DND-41 (cell line): ENCODE measurements at regions not wholly inside any gene's neighbourhood (a gene's known extent, or its start where the extent isn't known, plus 50 kb on each side); places are given as distances from the start of the nearest gene placed in this dataset.

Experiments
- ATAC-seq: fragments of 200-7000 bp; cut with Tn5 transposase; 3 replicates; pipeline ENCODE4 v1.9.1; 2021; ENCODE audit warnings: low read depth; ENCODE audit not compliant: insufficient read depth
- DNase-seq: peaks from one replicate; pipeline ENCODE4 v3.0.0-alpha.2; 2020
- H2AFZ ChIP-seq: 2 replicates; pipeline ENCODE4 v1.6.0; 2012; ENCODE audit warnings: low read depth, low read length
- H3K27ac ChIP-seq: 2 replicates; pipeline ENCODE4 v1.5.1; 2012; ENCODE audit warnings: low read length, inconsistent platforms
- H3K27me3 ChIP-seq: fragments of 200-600 bp; sonication (generic); 2 replicates; pipeline ENCODE4 v1.6.0; 2012; ENCODE audit warnings: low read length, mild to moderate bottlenecking, inconsistent platforms; ENCODE audit not compliant: insufficient read depth, poor library complexity
- H3K36me3 ChIP-seq: 2 replicates; pipeline ENCODE4 v1.5.1; 2012; ENCODE audit warnings: low read length, inconsistent platforms; ENCODE audit not compliant: insufficient read depth
- H3K4me1 ChIP-seq: 2 replicates; pipeline ENCODE4 v1.5.1; 2012; ENCODE audit warnings: mild to moderate bottlenecking, low read length; ENCODE audit not compliant: insufficient read depth
- H3K4me2 ChIP-seq: 2 replicates; pipeline ENCODE4 v1.6.0; 2012; ENCODE audit warnings: mild to moderate bottlenecking, moderate library complexity, low read length, inconsistent platforms; ENCODE audit not compliant: insufficient read depth
- H3K4me3 ChIP-seq, 2 experiments: fragments of 200-600 bp in 1 of 2; shearing (Covaris generic) in 1 of 2; 2 replicates each; pipeline ENCODE4 v1.5.1; 2012 to 2016; ENCODE audit warnings: inconsistent platforms in 2 of 2, low read length in 2 of 2, mild to moderate bottlenecking in 2 of 2, low read depth in 1 of 2, moderate library complexity in 1 of 2
- H3K79me2 ChIP-seq: 2 replicates; pipeline ENCODE4 v1.6.0; 2012; ENCODE audit warnings: low read length, inconsistent platforms; ENCODE audit not compliant: insufficient read depth
- H3K9ac ChIP-seq: 2 replicates; pipeline ENCODE4 v1.6.0; 2012; ENCODE audit warnings: low read depth, mild to moderate bottlenecking, inconsistent platforms, low read length, moderate library complexity
- H3K9me3 ChIP-seq: 2 replicates; pipeline ENCODE4 v1.5.1; 2012; ENCODE audit warnings: low read length, moderate library complexity, mild to moderate bottlenecking, inconsistent platforms; ENCODE audit not compliant: insufficient read depth, severe bottlenecking
- H4K20me1 ChIP-seq: 2 replicates; pipeline ENCODE4 v1.6.0; 2012; ENCODE audit warnings: low read length; ENCODE audit not compliant: insufficient read depth
- CTCF ChIP-seq: IDR thresholded peaks from 2 replicates; pipeline ENCODE4 v1.5.1; 2012; ENCODE audit warnings: borderline replicate concordance, low read length, moderate library complexity, mild to moderate bottlenecking; ENCODE audit not compliant: poor library complexity, severe bottlenecking; ENCODE audit errors: extremely low read depth
- EZH2 ChIP-seq: IDR thresholded peaks from 3 replicates; pipeline ENCODE4 v1.6.1; 2012; ENCODE audit warnings: borderline replicate concordance, low read depth, mild to moderate bottlenecking, moderate library complexity, low read length, inconsistent platforms; ENCODE audit not compliant: severe bottlenecking

- DNase-seq (no peak), ATAC-seq (no peak)
- Histone ChIP-seq H3K4me2 (no peak overlapping the region), H4K20me1 (no peaks in the 10 kb centered on the region), H3K79me2 (no peaks in the 10 kb centered on the region), H3K27me3 (no peaks in the 10 kb centered on the region), H3K27ac (no peak overlapping the region), H3K9me3 (no peaks in the 10 kb centered on the region), H2AFZ (no peak overlapping the region), H3K4me1 (no peaks in the 10 kb centered on the region), H3K9ac (no peak overlapping the region), H3K4me3 (no peak overlapping the region), H3K36me3 (no peaks in the 10 kb centered on the region)
- TF ChIP-seq CTCF (no peak), EZH2 (no peak)
These were observed 445.3 kb downstream of the BRD1 start for GRCh38 chr22:49382451-49382735.

DNA sequence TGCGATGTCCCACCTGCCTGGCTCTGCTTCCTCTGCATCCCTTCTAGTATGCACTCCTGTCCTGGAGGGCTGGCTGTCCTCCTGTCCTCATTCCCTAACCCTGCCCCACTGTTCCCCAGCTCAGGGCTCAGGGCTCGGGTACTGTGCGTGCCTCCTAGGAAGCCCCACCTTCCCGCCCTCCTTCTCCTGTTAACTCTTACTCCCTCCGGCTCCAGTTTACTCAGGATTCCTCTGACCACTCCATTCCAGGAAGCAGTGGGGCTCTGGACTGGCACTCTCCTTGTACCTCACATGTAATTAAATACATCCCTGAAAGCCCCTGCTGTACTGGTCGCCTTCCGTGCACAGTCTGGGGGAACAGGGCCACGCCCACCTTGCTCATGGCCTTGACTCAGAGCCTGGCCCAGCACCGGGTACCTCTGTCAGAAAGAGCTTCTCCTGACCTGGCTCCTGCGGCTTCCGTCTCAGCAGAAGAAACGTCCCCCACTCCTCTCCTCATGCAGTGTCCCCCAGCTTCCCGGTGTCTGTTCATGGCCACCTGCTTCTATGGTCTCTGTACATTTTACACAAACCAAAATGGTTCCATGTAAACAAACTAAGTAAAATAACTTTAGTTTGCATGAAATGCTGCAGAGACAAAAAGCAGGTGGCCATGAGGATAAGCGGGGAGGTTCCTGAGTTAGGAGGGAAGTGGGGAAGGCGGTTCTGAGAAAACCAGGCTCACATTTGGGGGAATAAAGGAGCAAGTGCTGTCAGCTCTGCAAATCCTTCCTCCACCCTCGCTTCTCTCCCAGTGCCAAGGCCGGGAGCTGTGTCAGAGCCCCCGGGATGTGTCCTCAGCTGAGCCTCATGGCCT, 445.9 kb downstream of the BRD1 start:
- H3K27me3 ChIP-seq: no peaks in the 10 kb centered on the region
- no peaks in the 10 kb centered on the region for H3K79me2 ChIP-seq
- H3K4me2 ChIP-seq: no peak overlapping the region
- H3K9ac ChIP-seq: no peak overlapping the region
- no peaks in the 10 kb centered on the region for H3K9me3 ChIP-seq
- no peak overlapping the region for H3K4me3 ChIP-seq
- no peak overlapping the region for H3K27ac ChIP-seq
- no peak for TF ChIP-seq CTCF
- TF ChIP-seq EZH2: no peak
- ATAC-seq (no peak), DNase-seq (no peak)
- no peaks in the 10 kb centered on the region for H3K36me3 ChIP-seq
- H3K4me1 ChIP-seq: no peaks in the 10 kb centered on the region
- H2AFZ ChIP-seq: no peak overlapping the region
- H4K20me1 ChIP-seq: no peaks in the 10 kb centered on the region

- DNase-seq (no peak), ATAC-seq (no peak)
- no peak overlapping the region for H3K4me2 ChIP-seq
- no peaks in the 10 kb centered on the region for H3K4me1 ChIP-seq
- H2AFZ ChIP-seq: no peak overlapping the region
- H4K20me1 ChIP-seq: no peaks in the 10 kb centered on the region
- H3K79me2 ChIP-seq: no peaks in the 10 kb centered on the region
- TF ChIP-seq CTCF (no peak), EZH2 (no peak)
- H3K36me3 ChIP-seq: no peaks in the 10 kb centered on the region
- H3K27ac ChIP-seq: no peak overlapping the region
- no peaks in the 10 kb centered on the region for H3K9me3 ChIP-seq
- no peak overlapping the region for H3K9ac ChIP-seq
- no peak overlapping the region for H3K4me3 ChIP-seq
- no peaks in the 10 kb centered on the region for H3K27me3 ChIP-seq
These were observed 446.9 kb downstream of the BRD1 start for GRCh38 chr22:49380828-49381114.
